CD14-positive monocyte (primary cell): ENCODE measurements at regions not wholly inside any gene's neighbourhood (a gene's known extent, or its start where the extent isn't known, plus 50 kb on each side); places are given as distances from the start of the nearest gene placed in this dataset.

Experiments
- DNase-seq, 3 donors: peaks; one replicate each; pipeline ENCODE4 v3.0.0-alpha.2; 2011 to 2022
- H2AFZ ChIP-seq: 2 replicates; pipeline ENCODE4 v1.6.0; 2012; ENCODE audit warnings: mild to moderate bottlenecking, low read depth, low read length, inconsistent platforms; ENCODE audit not compliant: insufficient read depth, poor library complexity, severe bottlenecking
- H3K27ac ChIP-seq, 2 donors: 1 replicate in 1 of 2; 2 replicates in 1 of 2; pipeline ENCODE4 v1.5.1; 2012 to 2013; ENCODE audit warnings: low read length in 2 of 2, control low read depth in 1 of 2, inconsistent platforms in 1 of 2, low read depth in 1 of 2, mild to moderate bottlenecking in 1 of 2
- H3K27me3 ChIP-seq, 2 donors: one replicate each; pipeline versions ENCODE4 v1.6.0 to v1.6.1; 2011 to 2013; ENCODE audit warnings: low read length in 2 of 2; ENCODE audit not compliant: control insufficient read depth in 2 of 2, insufficient read depth in 2 of 2
- H3K36me3 ChIP-seq, 2 donors: replicated peaks in 1 of 2; 1 replicate in 1 of 2; 2 replicates in 1 of 2; pipeline versions ENCODE4 v1.5.1 to v1.6.1; 2012 to 2013; ENCODE audit warnings: low read length in 2 of 2, control low read depth in 1 of 2, inconsistent platforms in 1 of 2, mild to moderate bottlenecking in 1 of 2; ENCODE audit not compliant: insufficient read depth in 2 of 2, control insufficient read depth in 1 of 2
- H3K4me1 ChIP-seq, 2 donors: 1 replicate in 1 of 2; 2 replicates in 1 of 2; pipeline versions ENCODE4 v1.5.1 to v1.6.1; 2012 to 2013; ENCODE audit warnings: low read length in 2 of 2, control low read depth in 1 of 2, inconsistent platforms in 1 of 2, mild to moderate bottlenecking in 1 of 2, moderate library complexity in 1 of 2; ENCODE audit not compliant: insufficient read depth in 2 of 2, control insufficient read depth in 1 of 2
- H3K4me2 ChIP-seq: replicated peaks from 2 replicates; pipeline ENCODE3; 2012; ENCODE audit warnings: low read length, moderate library complexity, mild to moderate bottlenecking; ENCODE audit not compliant: poor library complexity, severe bottlenecking; ENCODE audit errors: extremely low read depth
- H3K4me3 ChIP-seq, 3 experiments: fragments of 200-600 bp in 1 of 3; sonication (generic) in 1 of 3; replicated peaks in 1 of 3; 1 replicate in 2 of 3; 2 replicates in 1 of 3; pipeline ENCODE4 v1.5.1; 2011 to 2013; ENCODE audit warnings: low read length in 3 of 3, mild to moderate bottlenecking in 3 of 3, control low read depth in 2 of 3, low read depth in 2 of 3, inconsistent platforms in 1 of 3, moderate library complexity in 1 of 3
- H3K79me2 ChIP-seq: 2 replicates; pipeline ENCODE4 v1.6.0; 2012; ENCODE audit warnings: mild to moderate bottlenecking, control low read depth, inconsistent platforms, low read length, moderate library complexity; ENCODE audit not compliant: insufficient read depth
- H3K9ac ChIP-seq: 2 replicates; pipeline ENCODE4 v1.6.0; 2017; ENCODE audit warnings: low read length, mild to moderate bottlenecking; ENCODE audit not compliant: insufficient read depth, poor library complexity, severe bottlenecking
- H3K9me3 ChIP-seq, 2 donors: replicated peaks in 1 of 2; 1 replicate in 1 of 2; 2 replicates in 1 of 2; pipeline versions ENCODE4 v1.5.1 to v1.6.1; 2012 to 2013; ENCODE audit warnings: low read length in 2 of 2, control low read depth in 1 of 2; ENCODE audit not compliant: control insufficient read depth in 1 of 2, insufficient read depth in 1 of 2
- H4K20me1 ChIP-seq: 2 replicates; pipeline ENCODE4 v1.6.0; 2012; ENCODE audit warnings: mild to moderate bottlenecking, low read length, control low read depth, moderate library complexity; ENCODE audit not compliant: insufficient read depth
- H3K27ac Mint-ChIP-seq, 7 donors: one replicate each; pipeline ENCODE4 v1.8.0; 2020; ENCODE audit warnings: mild to moderate bottlenecking in 7 of 7, mixed read lengths in 7 of 7, moderate library complexity in 6 of 7, inconsistent platforms in 2 of 7
- H3K27me3 Mint-ChIP-seq, 3 donors: one replicate each; pipeline ENCODE4 v1.8.0; 2021 to 2022; ENCODE audit warnings: low read depth in 3 of 3, mild to moderate bottlenecking in 3 of 3, mixed read lengths in 3 of 3, moderate library complexity in 3 of 3, inconsistent platforms in 1 of 3
- H3K36me3 Mint-ChIP-seq, 2 donors: one replicate each; pipeline ENCODE4 v1.8.0; 2020; ENCODE audit warnings: mixed read lengths in 2 of 2, inconsistent platforms in 1 of 2, mild to moderate bottlenecking in 1 of 2
- H3K4me1 Mint-ChIP-seq: one replicate; pipeline ENCODE4 v1.8.0; 2020; ENCODE audit warnings: mild to moderate bottlenecking, mixed read lengths
- H3K4me3 Mint-ChIP-seq, 2 donors: one replicate each; pipeline ENCODE4 v1.8.0; 2020; ENCODE audit warnings: mild to moderate bottlenecking in 2 of 2, mixed read lengths in 2 of 2, moderate library complexity in 1 of 2
- H3K9me3 Mint-ChIP-seq, 7 donors: one replicate each; pipeline ENCODE4 v1.8.0; 2020 to 2022; ENCODE audit warnings: mixed read lengths in 7 of 7, mild to moderate bottlenecking in 6 of 7, moderate library complexity in 6 of 7, inconsistent platforms in 2 of 7
- CTCF ChIP-seq: fragments of 200-600 bp; IDR thresholded peaks from one replicate; pipeline ENCODE4 v1.8.0; 2022; ENCODE audit warnings: antibody characterized with exemption, mild to moderate bottlenecking
- WGBS: methylation state at CpG from one replicate; pipeline ENCODE4 v1.1.5; 2013; ENCODE audit warnings: missing lambda C conversion rate; ENCODE audit not compliant: insufficient coverage; 5-methylcytosine and 5-hydroxymethylcytosine counted together
- intact Hi-C, 2 donors: fragments of 100-400 bp; cut with micrococcal nuclease; formaldehyde crosslinking; loops; one replicate each; pipeline versions ENCODE4 v1.15.0 to v1.15.1; 2023

GRCh38 chr4:57877047-57877458, 766.9 kb upstream of the IGFBP7 start:
- Histone ChIP-seq H3K4me2 (no peak overlapping the region), H3K9me3 (no peaks in the 10 kb centered on the region), H3K4me3 (no peak overlapping the region), H3K9ac (no peak overlapping the region), H3K27me3 (no peaks in the 10 kb centered on the region), H3K36me3 (no peaks in the 10 kb centered on the region), H3K4me1 (no peaks in the 10 kb centered on the region), H3K79me2 (no peaks in the 10 kb centered on the region), H2AFZ (no peak overlapping the region), H4K20me1 (no peaks in the 10 kb centered on the region), H3K27ac (no peak overlapping the region)
- Mint-ChIP-seq H3K27ac (no peak overlapping the region), H3K36me3 (no peaks in the 10 kb centered on the region), H3K9me3 (no peaks in the 10 kb centered on the region), H3K4me1 (no peaks in the 10 kb centered on the region), H3K27me3 (peaks cover 0 to 1% (median 0%) of the 10 kb centered on the region in 3 donors), H3K4me3 (no peak overlapping the region)
- WGBS, result 94% methylated on average over 2 of the region's 3 CpGs
- no peak for DNase-seq
- TF ChIP-seq CTCF, result no peak
- intact Hi-C loops, result no loop called here

GRCh38 chr4:57875829-57876392, 765.7 kb upstream of the IGFBP7 start:
- no peak overlapping the region for H3K4me3 Mint-ChIP-seq
- H3K4me3 ChIP-seq, result no peak overlapping the region
- intact Hi-C loops, result no loop called here
- no peaks in the 10 kb centered on the region for H3K9me3 ChIP-seq
- no peaks in the 10 kb centered on the region for H3K27me3 ChIP-seq
- H3K79me2 ChIP-seq, result no peaks in the 10 kb centered on the region
- no peak overlapping the region for H3K9ac ChIP-seq
- no peak overlapping the region for H3K27ac Mint-ChIP-seq
- H3K36me3 Mint-ChIP-seq, result no peaks in the 10 kb centered on the region
- WGBS, result 70% methylated on average over 2 of the region's 2 CpGs
- no peaks in the 10 kb centered on the region for H4K20me1 ChIP-seq
- H3K36me3 ChIP-seq, result no peaks in the 10 kb centered on the region
- no peak overlapping the region for H3K4me2 ChIP-seq
- no peak for TF ChIP-seq CTCF
- H3K9me3 Mint-ChIP-seq, result no peaks in the 10 kb centered on the region
- no peak overlapping the region for H2AFZ ChIP-seq
- no peak overlapping the region for H3K27ac ChIP-seq
- DNase-seq, result no peak
- no peaks in the 10 kb centered on the region for H3K4me1 ChIP-seq
- H3K4me1 Mint-ChIP-seq, result no peaks in the 10 kb centered on the region
- H3K27me3 Mint-ChIP-seq, result peaks cover 0 to 1% (median 0%) of the 10 kb centered on the region in 3 donors
